NB4 (cell line): ENCODE measurements at regions not wholly inside any gene's neighbourhood (a gene's known extent, or its start where the extent isn't known, plus 50 kb on each side); places are given as distances from the start of the nearest gene placed in this dataset.

ENCODE experiments used
- CTCF ChIP-seq: IDR thresholded peaks from one replicate; pipeline ENCODE4 v1.5.1; 2012; ENCODE audit warnings: low read depth, low read length
- MAX ChIP-seq: IDR thresholded peaks from 2 replicates; pipeline ENCODE4 v1.6.1; 2011; ENCODE audit warnings: low read depth, low read length
- POLR2A ChIP-seq: IDR thresholded peaks from 2 replicates; pipeline ENCODE4 v1.6.1; 2011; ENCODE audit warnings: mild to moderate bottlenecking; ENCODE audit not compliant: insufficient read length; ENCODE audit errors: extremely low read depth

GRCh38 chr7:13336227-13336626 lies 648.8 kb downstream of the ARL4A start:
- TF ChIP-seq CTCF: no peak
- no peak for TF ChIP-seq POLR2A
- no peak for TF ChIP-seq MAX
